SK-N-SH (cell line): ENCODE measurements at regions not wholly inside any gene's neighbourhood (a gene's known extent, or its start where the extent isn't known, plus 50 kb on each side); places are given as distances from the start of the nearest gene placed in this dataset.

ENCODE experiments used
- CTCF ChIA-PET: fragments of 300-600, 350-600 bp; formaldehyde crosslinking; extraction: SDS; loops from one replicate; lab custom pipeline; 2021; lab: Yijun Ruan, JAX
- POLR2A ChIA-PET: fragments of 350-600 bp; sonication (Branson Sonifier 250); formaldehyde crosslinking; extraction: SDS; loops from one replicate; lab custom pipeline; 2020; ENCODE audit warnings: antibody characterized with exemption, inconsistent platforms; lab: Yijun Ruan, JAX
- DNase-seq: peaks from one replicate; pipeline ENCODE4 v3.0.0; 2012
- H2AFZ ChIP-seq: fragments of 200-600 bp; sonication (generic); 2 replicates; pipeline ENCODE4 v1.8.1; 2016; ENCODE audit warnings: antibody characterized with exemption, mild to moderate bottlenecking, low read depth
- H3F3A ChIP-seq: fragments of 200-600 bp; sonication (generic); replicated peaks from 2 replicates; pipeline ENCODE3; 2016; ENCODE audit warnings: antibody characterized with exemption, mild to moderate bottlenecking; ENCODE audit not compliant: insufficient read depth
- H3K27ac ChIP-seq, 2 experiments: fragments of 200-500 bp in 1 of 2; fragments of 200-600 bp in 1 of 2; sonication (Bioruptor generic) in 1 of 2; sonication (generic), shearing (Covaris generic) in 1 of 2; 2 replicates each; pipeline versions ENCODE4 v1.5.1 to v1.6.1; 2014 to 2016; ENCODE audit warnings: low read depth in 2 of 2, inconsistent platforms in 1 of 2, low read length in 1 of 2, mild to moderate bottlenecking in 1 of 2, mixed read lengths in 1 of 2
- H3K27me3 ChIP-seq: fragments of 200-600 bp; sonication (generic), shearing (Covaris generic); 2 replicates; pipeline ENCODE4 v1.6.1; 2016; ENCODE audit warnings: mixed run types; ENCODE audit not compliant: insufficient read depth
- H3K36me3 ChIP-seq, 2 experiments: fragments of 200-500 bp in 1 of 2; fragments of 200-600 bp in 1 of 2; sonication (Bioruptor generic) in 1 of 2; sonication (generic) in 1 of 2; replicated peaks in 1 of 2; 2 replicates each; pipeline versions ENCODE3 to v1.5.1; 2014 to 2016; ENCODE audit warnings: low read length in 1 of 2, mild to moderate bottlenecking in 1 of 2; ENCODE audit not compliant: insufficient read depth in 2 of 2, control insufficient read depth in 1 of 2
- H3K4me1 ChIP-seq, 2 experiments: fragments of 200-500 bp in 1 of 2; fragments of 200-600 bp in 1 of 2; sonication (Bioruptor generic) in 1 of 2; sonication (generic), shearing (Covaris generic) in 1 of 2; 2 replicates each; pipeline versions ENCODE4 v1.5.1 to v1.6.1; 2014 to 2016; ENCODE audit warnings: low read depth in 1 of 2, low read length in 1 of 2, mixed run types in 1 of 2; ENCODE audit not compliant: insufficient read depth in 2 of 2, control insufficient read depth in 1 of 2
- H3K4me2 ChIP-seq: fragments of 200-600 bp; sonication (generic), shearing (Covaris generic); 2 replicates; pipeline ENCODE4 v1.6.1; 2017; ENCODE audit warnings: mixed run types
- H3K4me3 ChIP-seq, 2 experiments: fragments of 200-500 bp in 1 of 2; fragments of 200-600 bp in 1 of 2; sonication (Bioruptor generic) in 1 of 2; sonication (generic), shearing (Covaris generic) in 1 of 2; 2 replicates each; pipeline versions ENCODE4 v1.5.1 to v1.8.1; 2014 to 2016; ENCODE audit warnings: low read depth in 2 of 2, inconsistent platforms in 1 of 2, low read length in 1 of 2, mild to moderate bottlenecking in 1 of 2, mixed read lengths in 1 of 2, moderate library complexity in 1 of 2
- H3K79me2 ChIP-seq: fragments of 200-600 bp; sonication (generic); 2 replicates; pipeline ENCODE4 v1.8.1; 2017; ENCODE audit warnings: mild to moderate bottlenecking; ENCODE audit not compliant: insufficient read depth
- H3K9ac ChIP-seq: fragments of 200-600 bp; sonication (generic); 2 replicates; pipeline ENCODE4 v1.6.1; 2017; ENCODE audit warnings: mixed run types
- H3K9me2 ChIP-seq: fragments of 200-600 bp; sonication (generic); 2 replicates; pipeline ENCODE4 v1.6.1; 2017; ENCODE audit warnings: mixed run types
- H3K9me3 ChIP-seq: fragments of 200-600 bp; sonication (generic); 2 replicates; pipeline ENCODE4 v1.6.1; 2017; ENCODE audit warnings: mixed run types, mild to moderate bottlenecking, moderate library complexity
- H4K20me1 ChIP-seq: fragments of 200-600 bp; sonication (generic); 2 replicates; pipeline ENCODE4 v1.6.1; 2017; ENCODE audit warnings: mild to moderate bottlenecking, mixed run types; ENCODE audit not compliant: insufficient read depth
- ELF1 ChIP-seq: IDR thresholded peaks from 2 replicates; pipeline ENCODE4 v1.4.0; 2012
- EP300 ChIP-seq, 2 experiments: IDR thresholded peaks; 2 replicates each; pipeline versions ENCODE4 v1.4.0 to v1.6.1; 2012; ENCODE audit warnings: borderline replicate concordance in 1 of 2, low read depth in 1 of 2, low read length in 1 of 2
- GATA2 ChIP-seq: sonication (generic); formaldehyde crosslinking; IDR thresholded peaks from 2 replicates; pipeline ENCODE4 v1.5.0; 2020; ENCODE audit warnings: mild to moderate bottlenecking, missing genetic modification reagents
- MAX ChIP-seq: IDR thresholded peaks from 2 replicates; pipeline ENCODE4 v1.4.0; 2012; ENCODE audit warnings: low read depth
- MEF2A ChIP-seq: IDR thresholded peaks from 2 replicates; pipeline ENCODE4 v1.4.0; 2012; ENCODE audit warnings: low read depth, borderline replicate concordance
- NRF1 ChIP-seq: IDR thresholded peaks from 2 replicates; pipeline ENCODE4 v1.6.1; 2012; ENCODE audit warnings: low read depth, mild to moderate bottlenecking, low read length
- POLR2AphosphoS5 ChIP-seq: IDR thresholded peaks from 2 replicates; pipeline ENCODE4 v1.6.1; 2012; ENCODE audit warnings: low read depth, low read length
- RAD21 ChIP-seq: IDR thresholded peaks from 2 replicates; pipeline ENCODE4 v1.6.1; 2012; ENCODE audit warnings: mild to moderate bottlenecking, low read length
- REST ChIP-seq: IDR thresholded peaks from 2 replicates; pipeline ENCODE4 v1.6.1; 2012; ENCODE audit warnings: mild to moderate bottlenecking, low read depth, low read length, moderate library complexity
- RFX5 ChIP-seq: IDR thresholded peaks from 2 replicates; pipeline ENCODE4 v1.6.1; 2012; ENCODE audit warnings: mild to moderate bottlenecking, improper control_type of control experiment, low read length
- TAF1 ChIP-seq: IDR thresholded peaks from 2 replicates; pipeline ENCODE4 v1.6.1; 2012; ENCODE audit warnings: low read depth, mild to moderate bottlenecking, low read length, moderate library complexity, borderline replicate concordance
- YY1 ChIP-seq: IDR thresholded peaks from 2 replicates; pipeline ENCODE4 v1.4.0; 2012; ENCODE audit warnings: low read depth, mild to moderate bottlenecking
- ZBTB33 ChIP-seq: IDR thresholded peaks from 2 replicates; pipeline ENCODE4 v1.4.0; 2012; ENCODE audit warnings: low read depth, borderline replicate concordance
- WGBS: methylation state at CpG from one replicate; pipeline ENCODE4 v1.1.6; 2017; ENCODE audit warnings: low lambda C conversion rate; 5-methylcytosine and 5-hydroxymethylcytosine counted together
- TF ChIP-seq, protein P1 (sequence below): fragments of 150-350 bp; IDR thresholded peaks from 2 replicates; pipeline ENCODE4 v1.6.1; 2016; ENCODE audit warnings: mild to moderate bottlenecking, low read depth, low read length
- TF ChIP-seq, protein P2 (sequence below): fragments of 200-600 bp; sonication (generic); IDR thresholded peaks from 2 replicates; pipeline ENCODE4 v1.6.1; 2017; ENCODE audit warnings: antibody characterized with exemption, mild to moderate bottlenecking, moderate library complexity
- TF ChIP-seq, protein P3 (sequence below): fragments of 150-350 bp; IDR thresholded peaks from 2 replicates; pipeline ENCODE4 v1.6.1; 2017; ENCODE audit warnings: antibody characterized with exemption, low read length, low read depth, borderline replicate concordance

DNA sequence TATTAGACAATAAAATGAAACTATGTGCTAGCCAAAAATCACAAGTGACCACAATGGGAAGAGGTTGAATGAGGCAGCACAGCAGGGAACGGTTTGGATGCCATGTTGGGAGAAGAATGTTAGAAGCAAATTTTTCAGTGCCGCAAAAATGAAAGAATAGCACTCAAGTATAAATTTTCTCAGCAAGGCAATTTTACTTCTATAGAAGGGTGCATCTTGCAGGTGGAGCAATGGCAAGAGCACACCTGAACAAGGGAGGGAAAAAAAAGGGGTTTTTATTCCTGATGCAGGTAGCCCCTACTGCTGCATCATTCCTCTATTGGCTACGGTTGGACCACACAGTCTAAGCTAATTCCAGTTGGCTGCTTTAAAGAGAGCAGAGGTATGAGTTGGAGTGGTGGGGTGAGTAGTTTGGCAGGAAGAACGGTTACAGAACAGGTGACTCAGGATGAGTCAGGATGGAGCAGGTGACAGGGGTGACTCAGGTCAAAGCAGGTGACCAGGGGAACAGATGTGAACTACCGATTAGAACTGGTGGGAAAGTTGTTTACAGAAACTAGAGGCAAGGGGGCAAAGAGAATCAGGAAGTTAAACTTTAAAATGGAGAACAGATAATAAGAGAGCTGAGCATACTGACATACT lies 301.1 kb upstream of the NRIP1 start:
- H3K4me3 ChIP-seq, result no peak overlapping the region
- H3K4me1 ChIP-seq, result no peaks in the 10 kb centered on the region
- no peak overlapping the region for H2AFZ ChIP-seq
- H3K9me3 ChIP-seq, result no peaks in the 10 kb centered on the region
- H3K36me3 ChIP-seq, result no peaks in the 10 kb centered on the region
- H3K27ac ChIP-seq, result no peak overlapping the region
- H3K9me2 ChIP-seq, result no peaks in the 10 kb centered on the region
- no peaks in the 10 kb centered on the region for H3K79me2 ChIP-seq
- 15% methylated on average over 5 of the region's 5 CpGs for WGBS
- H3K4me2 ChIP-seq, result no peak overlapping the region
- ChIA-PET CTCF (interaction anchor here (0.6 to 0.8 kb wide), 2 partner anchors 37 to 42 kb away, joined by 3 to 4 read pairs; no protein-coding TSS in a partner anchor), POLR2A (no interaction called here)
- H3F3A ChIP-seq, result no peaks in the 10 kb centered on the region
- no peak for DNase-seq
- no peak for TF ChIP-seq POLR2AphosphoS5
- no peak for TF ChIP-seq ELF1
- TF ChIP-seq YY1, result no peak
- no peak for TF ChIP-seq REST
- TF ChIP-seq ZBTB33, result no peak
- TF ChIP-seq MEF2A, result no peak
- TF ChIP-seq, protein P1, sequence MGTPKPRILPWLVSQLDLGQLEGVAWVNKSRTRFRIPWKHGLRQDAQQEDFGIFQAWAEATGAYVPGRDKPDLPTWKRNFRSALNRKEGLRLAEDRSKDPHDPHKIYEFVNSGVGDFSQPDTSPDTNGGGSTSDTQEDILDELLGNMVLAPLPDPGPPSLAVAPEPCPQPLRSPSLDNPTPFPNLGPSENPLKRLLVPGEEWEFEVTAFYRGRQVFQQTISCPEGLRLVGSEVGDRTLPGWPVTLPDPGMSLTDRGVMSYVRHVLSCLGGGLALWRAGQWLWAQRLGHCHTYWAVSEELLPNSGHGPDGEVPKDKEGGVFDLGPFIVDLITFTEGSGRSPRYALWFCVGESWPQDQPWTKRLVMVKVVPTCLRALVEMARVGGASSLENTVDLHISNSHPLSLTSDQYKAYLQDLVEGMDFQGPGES, result no peak
- no peak for TF ChIP-seq RFX5
- no peak for TF ChIP-seq MAX
- no peak for TF ChIP-seq NRF1
- TF ChIP-seq RAD21, result no peak
- TF ChIP-seq, protein P2, sequence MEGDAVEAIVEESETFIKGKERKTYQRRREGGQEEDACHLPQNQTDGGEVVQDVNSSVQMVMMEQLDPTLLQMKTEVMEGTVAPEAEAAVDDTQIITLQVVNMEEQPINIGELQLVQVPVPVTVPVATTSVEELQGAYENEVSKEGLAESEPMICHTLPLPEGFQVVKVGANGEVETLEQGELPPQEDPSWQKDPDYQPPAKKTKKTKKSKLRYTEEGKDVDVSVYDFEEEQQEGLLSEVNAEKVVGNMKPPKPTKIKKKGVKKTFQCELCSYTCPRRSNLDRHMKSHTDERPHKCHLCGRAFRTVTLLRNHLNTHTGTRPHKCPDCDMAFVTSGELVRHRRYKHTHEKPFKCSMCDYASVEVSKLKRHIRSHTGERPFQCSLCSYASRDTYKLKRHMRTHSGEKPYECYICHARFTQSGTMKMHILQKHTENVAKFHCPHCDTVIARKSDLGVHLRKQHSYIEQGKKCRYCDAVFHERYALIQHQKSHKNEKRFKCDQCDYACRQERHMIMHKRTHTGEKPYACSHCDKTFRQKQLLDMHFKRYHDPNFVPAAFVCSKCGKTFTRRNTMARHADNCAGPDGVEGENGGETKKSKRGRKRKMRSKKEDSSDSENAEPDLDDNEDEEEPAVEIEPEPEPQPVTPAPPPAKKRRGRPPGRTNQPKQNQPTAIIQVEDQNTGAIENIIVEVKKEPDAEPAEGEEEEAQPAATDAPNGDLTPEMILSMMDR, result no peak
- no peak for TF ChIP-seq EP300 (IDR thresholded peaks at IDR 0.05; ENCODE audit: borderline replicate concordance in 1 of 2, low read depth in 1 of 2, low read length in 1 of 2)
- TF ChIP-seq TAF1, result no peak
- TF ChIP-seq, protein P3, sequence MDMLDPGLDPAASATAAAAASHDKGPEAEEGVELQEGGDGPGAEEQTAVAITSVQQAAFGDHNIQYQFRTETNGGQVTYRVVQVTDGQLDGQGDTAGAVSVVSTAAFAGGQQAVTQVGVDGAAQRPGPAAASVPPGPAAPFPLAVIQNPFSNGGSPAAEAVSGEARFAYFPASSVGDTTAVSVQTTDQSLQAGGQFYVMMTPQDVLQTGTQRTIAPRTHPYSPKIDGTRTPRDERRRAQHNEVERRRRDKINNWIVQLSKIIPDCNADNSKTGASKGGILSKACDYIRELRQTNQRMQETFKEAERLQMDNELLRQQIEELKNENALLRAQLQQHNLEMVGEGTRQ, result no peak
- TF ChIP-seq GATA2, result no peak
- no peak overlapping the region for H3K9ac ChIP-seq
- H4K20me1 ChIP-seq, result no peaks in the 10 kb centered on the region
- H3K27me3 ChIP-seq, result no peaks in the 10 kb centered on the region
